Keratinocyte (primary cell): ENCODE measurements at regions not wholly inside any gene's neighbourhood (a gene's known extent, or its start where the extent isn't known, plus 50 kb on each side); places are given as distances from the start of the nearest gene placed in this dataset.

Experiments used
- DNase-seq: peaks from one replicate; pipeline ENCODE4 v3.0.0-alpha.2; 2011; ENCODE audit warnings: low read depth, missing footprints, low spot score
- FAIRE-seq: peaks from 2 replicates; lab custom pipeline; 2011; peaks lifted over from hg19 to GRCh38; lab: Jason Lieb, UNC
- H2AFZ ChIP-seq: 2 replicates; pipeline ENCODE4 v1.6.0; 2012; ENCODE audit warnings: low read length, control low read depth, inconsistent platforms; ENCODE audit not compliant: control insufficient read depth
- H3K27ac ChIP-seq: 2 replicates; pipeline ENCODE4 v1.5.1; 2011; ENCODE audit warnings: low read length; ENCODE audit not compliant: control insufficient read depth, insufficient read depth
- H3K27me3 ChIP-seq: 3 replicates; pipeline ENCODE4 v1.6.0; 2011; ENCODE audit warnings: low read length; ENCODE audit not compliant: control insufficient read depth, insufficient read depth; ENCODE audit errors: extremely low read depth
- H3K36me3 ChIP-seq, 2 experiments: 2 replicates in 1 of 2; 3 replicates in 1 of 2; pipeline ENCODE4 v1.5.1; 2011; ENCODE audit warnings: low read length in 2 of 2, mild to moderate bottlenecking in 1 of 2; ENCODE audit not compliant: control insufficient read depth in 2 of 2, insufficient read depth in 2 of 2; ENCODE audit errors: extremely low read depth in 1 of 2
- H3K4me1 ChIP-seq: 3 replicates; pipeline ENCODE4 v1.5.1; 2011; ENCODE audit warnings: low read length; ENCODE audit not compliant: control insufficient read depth, insufficient read depth; ENCODE audit errors: extremely low read depth
- H3K4me2 ChIP-seq: 3 replicates; pipeline ENCODE4 v1.6.0; 2011; ENCODE audit warnings: low read depth, low read length; ENCODE audit not compliant: control insufficient read depth, insufficient read depth; ENCODE audit errors: extremely low read depth
- H3K4me3 ChIP-seq, 3 experiments: fragments of 200-600 bp in 1 of 3; sonication (generic) in 1 of 3; 2 replicates in 2 of 3; 3 replicates in 1 of 3; pipeline ENCODE4 v1.5.1; 2011 to 2016; ENCODE audit warnings: low read length in 3 of 3, mild to moderate bottlenecking in 3 of 3, control low read depth in 2 of 3, inconsistent platforms in 1 of 3, low read depth in 1 of 3, mixed read lengths in 1 of 3, mixed run types in 1 of 3, moderate library complexity in 1 of 3; ENCODE audit not compliant: control insufficient read depth in 2 of 3, insufficient read depth in 2 of 3; ENCODE audit errors: extremely low read depth in 1 of 3
- H3K79me2 ChIP-seq: 2 replicates; pipeline ENCODE4 v1.6.0; 2012; ENCODE audit warnings: low read length; ENCODE audit not compliant: control insufficient read depth, insufficient read depth
- H3K9ac ChIP-seq: 3 replicates; pipeline ENCODE4 v1.6.0; 2011; ENCODE audit warnings: low read length; ENCODE audit not compliant: control insufficient read depth, insufficient read depth; ENCODE audit errors: extremely low read depth
- H3K9me1 ChIP-seq: 3 replicates; pipeline ENCODE4 v1.6.0; 2011; ENCODE audit warnings: low read length; ENCODE audit not compliant: control insufficient read depth, insufficient read depth; ENCODE audit errors: extremely low read depth
- H3K9me3 ChIP-seq: 2 replicates; pipeline ENCODE4 v1.5.1; 2012; ENCODE audit warnings: low read depth, low read length; ENCODE audit not compliant: control insufficient read depth
- H4K20me1 ChIP-seq: 3 replicates; pipeline ENCODE4 v1.6.0; 2011; ENCODE audit warnings: low read length; ENCODE audit not compliant: control insufficient read depth, insufficient read depth; ENCODE audit errors: extremely low read depth
- CTCF ChIP-seq, 3 experiments: IDR thresholded peaks in 1 of 3; conservative IDR thresholded peaks in 1 of 3; optimal IDR thresholded peaks in 1 of 3; 2 replicates in 2 of 3; 3 replicates in 1 of 3; pipeline versions ENCODE3 to v1.5.1; 2011; ENCODE audit warnings: low read length in 3 of 3, mild to moderate bottlenecking in 3 of 3, moderate library complexity in 2 of 3, control low read depth in 1 of 3, inconsistent platforms in 1 of 3; ENCODE audit not compliant: insufficient read depth in 2 of 3; ENCODE audit errors: extremely low read depth in 1 of 3
- EZH2 ChIP-seq: IDR thresholded peaks from one replicate; pipeline ENCODE4 v1.6.1; 2012; ENCODE audit warnings: inconsistent platforms, mild to moderate bottlenecking, low read length, moderate library complexity
- dilution Hi-C: fragments of 300-500 bp; cut with MboI; formaldehyde crosslinking; loops from one replicate; pipeline ENCODE4 v1.7.0; 2020; ENCODE audit warnings: low sequenced_read_pairs; ENCODE audit not compliant: extremely low pct_ligation_motif_present

- H3K4me3 ChIP-seq: no peak overlapping the region
- H3K9ac ChIP-seq: no peak overlapping the region
- no peak overlapping the region for H2AFZ ChIP-seq
- dilution Hi-C loops: no loop called here
- H3K27ac ChIP-seq: no peak overlapping the region
- no peaks in the 10 kb centered on the region for H4K20me1 ChIP-seq
- no peaks in the 10 kb centered on the region for H3K4me1 ChIP-seq
- peaks cover 23% of the 10 kb centered on the region for H3K9me3 ChIP-seq
- no peak for TF ChIP-seq CTCF (optimal IDR thresholded peaks at IDR 0.05 in 1 of 3, IDR thresholded peaks at IDR 0.05 in 1 of 3, conservative IDR thresholded peaks at IDR 0.05 in 1 of 3; ENCODE audit: extremely low read depth in 1 of 3, insufficient read depth in 2 of 3, low read length in 3 of 3)
- TF ChIP-seq EZH2: no peak
- DNase-seq (no peak), FAIRE-seq (no peak)
- H3K4me2 ChIP-seq: no peak overlapping the region
- H3K9me1 ChIP-seq: no peaks in the 10 kb centered on the region
- H3K79me2 ChIP-seq: no peaks in the 10 kb centered on the region
- H3K36me3 ChIP-seq: no peaks in the 10 kb centered on the region
- H3K27me3 ChIP-seq: no peaks in the 10 kb centered on the region
Measured at GRCh38 chr22:49259839-49260615, 567.6 kb downstream of the BRD1 start.

- Histone ChIP-seq H3K4me3 (no peak overlapping the region), H3K27me3 (no peaks in the 10 kb centered on the region), H3K36me3 (no peaks in the 10 kb centered on the region), H3K27ac (no peak overlapping the region), H2AFZ (no peak overlapping the region), H3K9ac (no peak overlapping the region), H3K9me3 (peaks cover 32% of the 10 kb centered on the region), H3K4me2 (no peak overlapping the region), H4K20me1 (no peaks in the 10 kb centered on the region), H3K79me2 (no peaks in the 10 kb centered on the region), H3K9me1 (no peaks in the 10 kb centered on the region), H3K4me1 (no peaks in the 10 kb centered on the region)
- TF ChIP-seq CTCF (optimal IDR thresholded peaks at IDR 0.05 in 1 of 3, IDR thresholded peaks at IDR 0.05 in 1 of 3, conservative IDR thresholded peaks at IDR 0.05 in 1 of 3; ENCODE audit: extremely low read depth in 1 of 3, insufficient read depth in 2 of 3, low read length in 3 of 3): no peak
- no peak for TF ChIP-seq EZH2
- no peak for DNase-seq
- dilution Hi-C loops: no loop called here
- no peak for FAIRE-seq
Measured at GRCh38 chr22:49258107-49259010, 569.3 kb downstream of the BRD1 start.
